UCSD-AML1 (cell line): ENCODE measurements at regions not wholly inside any gene's neighbourhood (a gene's known extent, or its start where the extent isn't known, plus 50 kb on each side); places are given as distances from the start of the nearest gene placed in this dataset.

Experiments
- DNase-seq: peaks from one replicate; lab custom pipeline; 2025; ENCODE audit not compliant: unreplicated experiment; lab: John Stamatoyannopoulos, UW

DNA sequence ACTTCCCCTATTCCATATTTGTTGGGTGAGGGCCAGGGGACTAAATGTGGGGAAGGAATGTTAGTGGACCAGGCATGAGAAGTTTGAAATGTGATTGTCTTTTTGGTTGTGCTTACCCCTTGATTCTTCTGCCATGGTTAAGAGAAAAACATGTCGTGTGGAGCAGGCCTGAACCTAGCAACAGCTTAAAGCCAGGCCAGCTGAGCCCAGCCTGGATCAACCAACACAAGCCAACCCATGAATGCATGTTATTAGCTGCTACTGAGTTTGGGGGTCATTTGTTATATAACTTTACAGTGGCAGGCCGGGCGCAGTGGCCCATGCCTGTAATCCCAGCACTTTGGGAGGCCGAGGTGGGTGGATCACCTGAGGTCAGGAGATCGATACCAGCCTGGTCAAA lies 52.4 kb upstream of the TRIO start:
- DNase-seq = no peak

DNA sequence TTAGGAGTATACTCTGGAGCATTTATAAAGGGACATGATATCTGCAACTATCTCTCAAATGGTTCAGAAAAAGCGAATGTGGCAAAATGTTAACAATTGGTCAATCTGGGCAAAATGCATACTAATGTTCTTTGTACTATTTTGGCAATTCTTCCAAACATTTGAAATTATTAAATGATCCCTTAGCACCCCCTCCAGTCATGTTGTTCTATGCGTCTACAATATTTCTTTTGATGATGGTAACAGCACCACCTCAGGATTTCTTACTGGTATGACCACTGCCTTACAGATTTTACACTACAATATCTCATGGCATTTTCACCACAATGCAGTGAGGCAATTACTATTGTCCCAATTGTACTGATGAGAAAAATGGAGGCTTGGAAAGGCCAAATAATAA lies 52.9 kb upstream of the TRIO start:
- no peak for DNase-seq

DNA sequence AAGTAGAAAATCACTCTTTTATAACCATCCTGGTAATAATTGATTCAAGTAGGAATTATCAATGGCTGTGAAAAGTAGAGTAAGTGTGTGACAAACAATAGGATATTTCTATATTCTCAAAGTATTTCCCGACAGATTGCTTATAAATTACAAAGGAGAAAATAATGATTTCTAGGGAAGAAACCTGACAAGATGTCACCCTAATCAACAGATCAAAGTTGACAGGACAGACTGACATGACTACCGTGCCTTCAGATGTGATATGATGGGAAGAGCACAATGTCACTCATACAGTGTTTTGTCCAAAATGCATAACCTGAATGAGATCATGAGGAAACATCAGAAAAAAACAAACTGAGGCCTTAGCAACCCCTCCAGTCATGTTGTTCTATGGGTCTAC lies 53.9 kb upstream of the TRIO start:
- no peak for DNase-seq

DNA sequence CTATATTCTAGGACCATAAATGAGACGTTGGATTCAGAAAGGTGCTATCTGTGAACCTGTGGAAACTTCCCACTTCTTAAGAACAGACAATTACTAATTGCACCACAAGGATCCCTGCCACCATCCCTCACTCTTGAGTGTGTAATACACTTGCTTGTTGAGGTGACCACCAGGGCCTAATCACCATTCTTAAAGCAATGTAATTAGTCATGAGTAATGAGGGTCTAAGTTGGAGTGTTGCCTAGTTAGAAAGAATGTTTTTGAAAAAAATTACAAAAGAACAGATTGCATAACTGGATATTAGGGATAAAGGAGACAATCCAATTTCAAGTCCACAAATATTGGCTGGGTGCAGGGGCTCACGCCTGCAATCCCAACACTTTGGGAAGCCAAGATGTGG lies 56.9 kb upstream of the TRIO start:
- DNase-seq = no peak

DNA sequence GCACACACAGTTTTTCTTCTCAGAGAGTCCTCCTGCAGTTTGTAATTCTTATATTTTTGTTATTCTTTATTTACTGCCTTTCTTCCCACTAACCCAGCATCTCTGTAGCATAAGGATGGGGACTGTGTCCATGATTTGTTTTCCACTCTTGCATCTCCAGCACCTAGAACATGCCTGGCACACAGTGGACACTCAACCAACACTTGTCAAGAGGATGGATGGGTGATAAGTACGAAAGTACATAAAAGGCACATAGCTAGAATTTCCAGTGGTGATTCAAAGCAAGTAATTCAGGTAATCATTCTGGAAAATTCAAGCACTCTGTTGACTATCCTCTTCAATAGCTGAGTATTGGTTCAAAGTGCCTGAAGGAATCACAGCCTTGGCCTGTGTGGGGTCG lies 60.2 kb upstream of the TRIO start:
- DNase-seq = no peak

DNA sequence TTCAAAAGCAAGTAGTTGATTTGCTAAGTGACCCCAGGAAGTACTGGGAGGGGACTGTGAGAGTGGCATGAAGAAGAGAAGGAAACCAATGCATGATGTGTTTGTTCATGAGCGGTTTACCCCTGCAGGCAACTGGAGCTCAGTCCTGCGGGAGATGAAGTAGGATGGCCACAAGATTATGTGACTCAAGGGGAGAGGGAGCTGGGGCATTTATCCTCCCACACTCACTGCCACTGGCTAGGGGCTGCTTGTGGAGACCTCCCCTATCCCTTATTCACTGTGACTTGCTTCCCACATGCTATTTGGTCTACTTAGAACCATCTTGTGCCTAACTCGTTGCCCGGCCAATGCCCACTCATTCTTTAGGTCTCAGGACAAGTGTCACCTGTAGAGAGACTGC lies 60.6 kb upstream of the TRIO start:
- no peak for DNase-seq

DNA sequence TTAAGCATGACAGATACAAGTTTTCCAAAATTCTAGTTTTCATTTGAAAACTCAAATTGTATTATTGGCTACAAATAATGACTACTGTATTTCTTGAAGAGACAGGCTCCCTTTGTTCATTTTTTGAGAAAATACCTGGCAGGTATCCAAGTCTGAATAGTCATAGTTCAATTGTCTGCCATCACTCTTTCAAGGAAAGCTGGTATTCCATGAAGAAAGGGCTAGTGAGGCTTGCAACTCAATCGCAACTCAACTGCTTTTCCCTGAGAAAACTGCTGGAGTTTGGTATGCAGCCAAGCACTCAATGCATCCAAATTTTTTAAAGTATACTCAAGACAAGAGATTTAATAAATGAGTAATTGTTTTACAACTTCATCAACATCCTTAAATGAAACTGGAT lies 61.4 kb upstream of the TRIO start:
- DNase-seq = no peak

DNA sequence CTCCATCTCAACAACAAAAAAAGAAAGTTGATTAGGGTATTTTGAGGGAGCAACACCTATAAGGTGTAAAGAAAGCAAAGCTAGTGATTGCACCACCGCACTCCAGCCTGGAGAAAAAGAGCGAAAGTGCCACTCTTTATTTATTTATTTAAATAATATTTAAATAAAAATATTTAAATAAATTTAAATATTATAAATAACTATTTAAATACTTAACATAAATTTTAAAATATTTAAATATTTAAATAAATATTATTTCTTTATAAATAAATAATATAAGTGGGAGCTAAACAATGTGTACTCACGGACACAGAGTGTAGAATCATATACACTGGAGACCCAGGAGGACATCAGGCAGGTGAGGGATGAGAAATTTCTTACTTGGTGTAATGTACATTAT lies 64.4 kb upstream of the TRIO start:
- no peak for DNase-seq

DNA sequence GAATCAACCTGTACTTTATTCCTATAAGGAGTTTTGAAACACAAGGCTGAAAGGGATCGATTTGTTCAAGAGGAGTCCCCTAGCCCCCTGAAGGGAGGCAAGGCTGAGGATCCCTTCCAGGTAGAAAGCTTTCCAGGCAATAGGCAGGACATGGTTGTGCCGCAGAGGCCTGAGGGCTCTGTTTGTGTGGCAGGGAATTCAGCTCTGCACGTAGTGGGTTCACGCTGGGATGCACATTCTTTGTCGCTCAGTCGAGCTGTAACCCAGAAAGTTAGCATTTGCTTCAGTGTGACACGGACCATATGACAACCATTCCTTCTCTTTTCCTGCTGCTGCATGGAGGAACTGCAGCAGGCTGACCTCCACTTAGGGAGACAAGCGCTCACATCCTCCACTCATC lies 65.6 kb upstream of the TRIO start:
- DNase-seq = no peak

DNA sequence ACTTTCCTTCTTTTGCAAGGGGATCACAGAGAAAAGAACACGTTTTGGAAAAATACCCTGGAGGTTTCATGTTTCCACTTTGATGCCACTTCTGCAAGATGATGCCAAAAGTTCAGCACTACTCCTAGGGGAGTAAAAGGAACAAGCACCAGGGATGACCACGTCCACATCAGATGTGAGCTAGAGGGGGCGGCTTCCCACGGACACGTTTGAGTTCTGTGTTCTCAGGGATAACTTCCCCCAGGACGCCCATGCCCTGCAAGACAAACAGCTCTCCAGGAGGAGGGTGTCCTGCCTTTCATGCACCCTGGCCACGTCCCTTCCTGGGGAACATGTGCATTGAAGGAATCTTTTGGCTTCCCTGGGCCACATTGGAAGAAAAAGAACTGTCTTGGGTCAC lies 66.6 kb upstream of the TRIO start:
- no peak for DNase-seq

DNA sequence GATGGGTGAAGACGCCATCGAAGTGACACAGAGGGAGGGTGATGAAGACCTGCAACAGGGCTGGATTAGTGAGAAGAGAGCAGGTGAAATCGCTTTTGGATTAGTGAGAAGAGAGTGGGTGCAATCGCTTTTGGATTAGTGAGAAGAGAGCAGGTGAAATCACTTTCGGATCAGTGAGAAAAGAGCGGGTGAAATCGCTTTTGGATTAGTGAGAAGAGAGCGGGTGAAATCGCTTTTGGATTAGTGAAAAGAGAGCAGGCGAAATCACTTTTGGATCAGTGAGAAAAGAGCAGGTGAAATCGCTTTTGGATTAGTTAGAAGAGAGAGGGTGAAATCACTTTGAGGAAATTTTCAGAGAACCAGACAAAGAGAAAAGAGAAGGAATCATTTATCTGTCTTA lies 67.2 kb upstream of the TRIO start:
- DNase-seq = no peak

DNA sequence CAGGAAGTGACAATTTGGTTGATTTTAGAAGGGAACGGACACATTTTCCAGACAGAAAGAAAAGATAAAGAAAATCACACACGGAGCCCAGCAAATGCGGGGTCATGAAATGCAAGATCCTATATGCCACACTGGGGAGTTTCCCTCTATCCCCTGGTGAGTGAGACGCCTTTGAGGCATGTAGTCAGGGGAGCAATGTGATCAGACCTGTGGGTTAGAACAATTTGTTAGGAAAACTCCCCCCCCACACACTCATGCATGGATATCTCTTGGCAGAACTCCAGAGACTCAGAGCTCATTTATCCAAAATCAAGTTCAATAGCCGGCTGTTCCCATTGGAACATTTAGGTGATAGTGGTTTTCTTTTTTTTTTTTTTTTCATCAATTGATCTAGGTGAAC lies 71.7 kb upstream of the TRIO start:
- DNase-seq = no peak

DNA sequence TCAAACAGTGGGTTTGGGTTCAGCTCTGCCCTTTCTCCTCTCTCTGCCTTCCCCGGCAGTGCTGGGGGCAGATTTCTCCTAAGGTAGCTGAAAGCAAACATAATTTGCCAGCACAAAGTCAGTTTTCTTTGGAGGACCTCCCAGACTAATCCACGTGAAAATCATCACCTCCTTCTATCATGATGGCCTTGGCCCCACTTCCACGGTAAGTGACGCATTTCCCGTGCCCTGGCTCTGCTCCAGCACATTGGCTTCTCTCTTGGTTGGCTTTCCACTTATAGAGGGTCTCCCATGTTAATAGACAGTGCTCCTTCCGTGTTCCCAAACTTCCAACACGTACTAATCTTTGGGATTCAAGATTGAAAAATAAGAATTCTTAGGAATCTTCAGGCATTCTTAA lies 74.1 kb upstream of the TRIO start:
- no peak for DNase-seq

DNA sequence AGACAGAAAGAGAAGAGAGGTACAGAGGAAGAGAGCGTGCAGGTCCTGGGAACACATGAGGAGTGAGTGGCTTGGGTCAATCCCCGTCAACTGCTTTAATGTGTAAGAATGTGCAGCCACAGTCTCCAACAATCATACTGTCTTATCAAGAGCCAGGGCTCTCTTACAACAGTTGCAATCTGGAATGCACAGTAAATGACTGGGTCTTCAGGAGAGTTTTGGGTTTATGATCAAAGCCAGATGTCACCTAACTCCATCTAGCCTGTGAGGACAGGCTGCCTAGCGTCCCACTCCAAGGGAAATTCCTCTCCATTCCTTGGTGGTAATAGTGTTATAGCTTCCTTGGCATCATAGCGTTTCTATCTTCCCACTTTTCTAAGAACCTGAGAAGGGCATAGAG lies 75.0 kb upstream of the TRIO start:
- no peak for DNase-seq

DNA sequence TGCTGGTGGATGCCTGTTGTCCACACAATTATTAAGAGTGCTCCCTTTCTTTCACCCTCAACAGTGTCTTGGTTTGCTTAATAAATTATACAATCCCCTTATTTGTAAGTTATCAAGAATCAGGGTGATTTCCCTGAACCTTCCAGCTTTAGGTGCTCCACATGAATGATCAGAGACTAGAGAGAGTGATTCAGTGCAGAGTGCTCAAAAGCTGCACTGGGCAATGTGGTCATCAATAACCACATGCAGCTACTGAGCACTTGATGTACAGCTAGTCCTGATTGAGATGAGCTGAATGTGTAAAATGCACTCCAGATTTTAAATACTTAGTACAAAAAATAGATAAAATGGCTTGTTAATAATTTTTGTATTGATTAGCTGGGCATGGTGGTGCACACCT lies 76.8 kb upstream of the TRIO start:
- no peak for DNase-seq

DNA sequence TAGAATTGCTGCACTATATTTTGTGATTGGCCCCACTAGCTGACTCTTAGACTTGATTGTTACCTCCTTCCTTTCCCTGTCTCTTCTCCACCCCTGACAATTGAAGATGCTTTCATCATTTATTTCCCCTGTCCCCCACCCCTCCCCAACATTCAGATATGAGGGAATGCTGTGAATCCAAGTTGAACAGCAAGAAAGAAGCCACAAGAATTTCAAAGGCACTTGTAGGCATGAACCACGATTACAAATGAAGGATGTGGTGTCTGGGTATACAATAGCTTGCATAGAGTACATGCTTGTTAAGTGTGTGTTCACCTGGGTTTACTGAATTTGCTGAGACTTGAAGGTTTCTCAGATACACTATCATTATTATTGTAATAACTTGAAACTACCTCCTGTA lies 78.3 kb upstream of the TRIO start:
- DNase-seq = no peak

DNA sequence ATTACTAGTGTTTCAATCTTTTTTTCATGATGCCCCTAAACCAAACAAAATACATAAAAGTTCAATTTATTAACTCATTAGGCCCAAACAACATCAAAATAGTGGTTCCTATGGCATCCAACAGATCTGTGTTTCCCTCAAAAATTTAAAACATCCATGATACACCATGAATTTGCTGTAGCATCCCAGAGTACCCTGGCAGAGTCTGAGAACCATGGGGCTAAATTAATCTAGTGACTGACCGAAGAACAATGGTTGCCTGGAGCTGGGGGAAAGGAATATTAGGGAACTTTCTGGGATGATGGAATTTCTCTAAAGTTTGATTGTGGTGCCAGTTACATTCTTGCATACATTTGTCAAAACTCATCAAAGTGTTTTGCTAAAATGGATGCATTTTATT lies 79.5 kb upstream of the TRIO start:
- no peak for DNase-seq

DNA sequence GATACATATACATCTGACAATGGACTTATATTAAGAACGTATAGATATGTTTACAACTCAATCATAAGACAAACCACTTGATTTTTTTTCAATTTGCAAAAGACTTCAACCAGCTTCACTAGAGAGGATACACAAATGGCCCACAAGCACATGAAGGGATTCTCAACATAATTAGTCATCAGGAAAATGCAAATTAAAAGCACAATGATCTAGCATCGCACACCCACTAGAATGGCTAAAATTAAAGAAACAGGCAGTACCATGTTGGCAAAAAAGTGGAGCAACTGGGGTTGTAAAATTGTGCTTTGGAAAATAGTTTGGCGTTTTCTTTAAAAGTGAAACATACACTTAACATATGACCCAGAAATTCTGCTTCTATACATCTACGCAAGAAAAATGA lies 80.0 kb upstream of the TRIO start:
- no peak for DNase-seq

DNA sequence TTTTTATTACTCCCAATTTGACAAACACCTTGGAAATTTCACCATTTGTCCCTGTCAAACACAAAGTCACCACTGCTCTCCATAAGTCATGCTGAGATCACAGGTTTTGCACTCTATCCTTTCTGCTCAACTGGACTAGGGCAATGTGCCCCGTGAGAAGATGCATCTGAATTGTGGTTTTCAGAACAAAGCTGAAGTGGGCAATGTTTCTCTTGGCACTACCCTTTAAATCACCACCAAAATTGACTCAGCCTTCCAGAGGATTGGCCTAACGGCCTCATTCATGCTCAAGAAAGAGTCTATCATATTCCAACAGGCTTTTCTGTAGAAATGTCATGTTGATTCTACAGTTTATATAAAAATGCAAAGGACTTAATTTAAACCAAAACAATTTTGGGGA lies 81.0 kb upstream of the TRIO start:
- no peak for DNase-seq

DNA sequence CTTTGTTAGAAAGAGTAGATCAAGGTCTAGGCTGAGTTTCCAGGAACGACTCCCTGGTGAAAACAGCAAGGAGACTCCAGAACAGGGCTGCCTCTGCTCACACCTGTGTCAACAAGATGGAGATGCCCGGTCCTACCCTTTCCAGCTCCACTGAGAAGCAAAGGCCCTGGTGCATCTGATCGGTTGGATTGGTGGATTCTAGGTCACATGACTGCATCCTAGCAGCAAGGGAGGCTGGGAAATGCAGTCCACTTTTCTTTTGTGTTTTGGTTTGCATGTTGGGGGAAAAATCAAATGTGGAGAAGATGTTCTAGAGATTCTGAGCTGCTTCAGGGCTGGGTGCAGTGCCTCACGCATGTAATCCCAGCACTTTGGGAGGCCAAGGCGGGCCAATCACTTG lies 82.0 kb upstream of the TRIO start:
- no peak for DNase-seq

DNA sequence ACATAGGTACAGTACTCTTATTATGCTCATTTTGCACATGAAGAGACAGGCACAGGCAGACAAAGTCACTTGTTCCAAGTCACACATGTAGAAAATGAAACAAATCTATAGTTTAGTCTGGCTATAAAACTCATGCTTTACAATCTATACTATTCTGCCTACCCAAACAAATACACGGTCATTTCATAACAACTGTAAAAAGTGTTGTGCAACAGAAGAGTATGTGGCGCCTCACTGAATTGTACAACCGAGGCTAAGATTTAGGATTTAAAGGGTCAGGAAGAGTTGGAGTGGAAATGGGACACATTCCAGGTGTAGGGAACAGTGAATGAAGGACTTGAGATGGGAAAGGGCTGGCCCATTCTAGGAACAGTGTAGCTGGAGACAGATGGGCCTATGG lies 82.9 kb upstream of the TRIO start:
- no peak for DNase-seq

DNA sequence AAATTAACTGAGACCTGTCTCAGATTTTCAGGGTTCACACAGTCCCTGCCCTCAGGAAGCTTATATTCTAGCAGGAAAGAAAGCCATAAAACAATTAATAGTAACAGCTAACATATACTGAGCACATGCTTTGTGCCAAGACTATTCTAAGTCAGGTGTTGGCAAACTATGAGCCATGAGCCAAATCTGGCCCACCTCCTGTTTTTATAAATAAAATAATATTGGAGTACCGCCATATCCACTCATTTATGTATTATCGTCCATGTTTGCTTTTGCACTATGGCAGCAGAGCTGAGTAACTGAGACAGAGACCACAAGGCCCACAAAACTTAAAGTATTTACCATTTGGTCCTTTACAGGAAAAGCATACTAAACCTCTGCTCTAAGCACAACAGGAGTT lies 83.3 kb upstream of the TRIO start:
- no peak for DNase-seq

DNA sequence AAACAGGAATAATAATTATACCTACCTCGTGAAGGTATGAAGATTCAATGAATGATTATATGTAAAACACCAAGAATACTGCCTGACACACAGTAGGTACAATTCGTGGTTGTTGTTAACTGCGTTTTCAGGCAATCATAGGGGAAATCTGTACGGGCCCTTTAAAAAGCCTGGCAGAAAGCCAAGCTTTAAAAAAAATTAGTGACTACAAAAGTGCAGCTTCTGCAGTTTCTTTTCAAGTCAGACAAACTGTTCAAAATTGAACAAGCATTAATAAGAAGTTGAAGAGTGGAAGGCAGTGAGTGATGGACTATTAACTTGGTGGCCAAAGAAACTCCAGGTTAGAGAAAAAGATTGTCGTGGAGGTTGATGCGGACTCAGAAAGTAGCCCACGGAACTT lies 85.9 kb upstream of the TRIO start:
- no peak for DNase-seq

DNA sequence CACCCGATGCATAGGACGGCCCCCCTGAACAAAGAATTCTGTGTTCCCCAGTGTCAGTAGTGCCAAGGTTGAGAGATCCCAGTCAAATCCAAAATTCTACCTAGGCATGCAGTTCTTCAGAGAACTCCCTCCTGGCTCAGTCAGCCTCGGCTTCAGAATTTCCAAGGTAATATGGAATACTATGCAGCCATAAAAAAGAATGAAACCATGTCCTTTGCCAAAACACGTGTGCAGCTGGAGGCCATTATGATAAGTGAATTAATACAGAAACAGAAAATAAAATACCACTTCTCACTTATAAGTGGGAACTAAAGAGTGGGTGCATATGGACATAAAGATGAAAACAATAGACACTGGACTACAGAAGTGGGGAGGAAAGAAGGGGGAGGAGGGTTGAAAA lies 87.1 kb upstream of the TRIO start:
- DNase-seq = no peak
